ENCODE measurements at regions not wholly inside any gene's neighbourhood (a gene's known extent, or its start where the extent isn't known, plus 50 kb on each side); places are given as distances from the start of the nearest gene placed in this dataset.
"Not testable (repeated sequence)": the region's sequence is repeated elsewhere in the genome, so short reads cannot be mapped to it uniquely, and the experiment has no call there.

DNA sequence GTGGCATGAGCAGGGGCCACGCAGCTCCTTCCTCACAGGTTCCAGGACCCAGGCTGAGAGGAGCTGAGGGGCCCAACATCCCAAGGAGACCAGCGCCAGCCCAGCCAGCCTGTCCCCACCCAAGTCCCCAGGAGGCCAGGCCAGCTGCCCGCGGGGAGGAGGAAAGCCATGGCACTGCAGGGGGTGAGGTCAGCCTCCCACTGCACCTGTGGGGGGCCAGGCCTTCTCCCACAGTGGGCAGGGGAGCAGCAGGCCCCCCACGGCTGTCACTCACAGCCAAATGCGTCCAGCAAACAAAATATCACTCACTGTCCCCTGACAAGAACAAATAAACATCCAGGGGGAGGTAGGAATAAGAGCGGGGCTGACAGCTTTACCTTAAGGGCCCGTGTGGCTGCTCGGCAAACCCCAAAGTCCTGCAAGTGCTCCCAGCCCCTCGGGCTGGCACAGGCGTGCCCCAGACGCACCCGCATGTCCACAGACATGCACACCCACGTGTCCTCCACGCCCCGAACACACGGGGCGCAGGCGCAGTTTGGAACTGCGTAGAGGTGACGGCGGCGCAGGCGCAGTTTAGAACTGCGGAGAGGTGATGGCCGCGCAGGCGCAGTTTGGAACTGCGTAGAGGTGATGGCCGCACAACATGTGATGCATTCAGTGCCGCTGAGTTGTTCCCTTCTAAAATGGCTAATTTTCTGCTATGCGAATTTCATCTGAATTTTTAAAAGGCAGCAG is 291.1 kb downstream of the FOXL1 start:
- no peak for DNase-seq (ENCODE audit: low spot score)

DNA sequence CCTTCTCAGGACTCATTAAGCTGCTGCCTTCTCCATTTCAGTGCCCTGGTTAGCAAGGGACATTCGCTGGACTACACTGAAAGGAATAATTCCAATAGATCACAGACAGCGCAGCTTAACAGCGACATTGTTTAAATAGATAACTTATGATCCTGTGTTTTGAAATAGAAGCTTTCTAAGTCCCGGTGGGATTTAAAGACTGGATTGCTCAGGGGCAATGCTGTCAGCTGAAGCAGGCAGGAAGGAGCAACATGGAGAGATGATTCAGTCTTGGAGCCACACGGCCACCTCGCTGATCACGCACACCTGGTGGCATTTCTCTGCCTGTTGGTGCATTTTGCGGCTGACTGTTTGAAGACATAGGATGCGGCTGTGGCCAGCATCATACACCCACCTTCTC is 292.0 kb downstream of the FOXL1 start:
- no peak for DNase-seq (ENCODE audit: low spot score)

DNA sequence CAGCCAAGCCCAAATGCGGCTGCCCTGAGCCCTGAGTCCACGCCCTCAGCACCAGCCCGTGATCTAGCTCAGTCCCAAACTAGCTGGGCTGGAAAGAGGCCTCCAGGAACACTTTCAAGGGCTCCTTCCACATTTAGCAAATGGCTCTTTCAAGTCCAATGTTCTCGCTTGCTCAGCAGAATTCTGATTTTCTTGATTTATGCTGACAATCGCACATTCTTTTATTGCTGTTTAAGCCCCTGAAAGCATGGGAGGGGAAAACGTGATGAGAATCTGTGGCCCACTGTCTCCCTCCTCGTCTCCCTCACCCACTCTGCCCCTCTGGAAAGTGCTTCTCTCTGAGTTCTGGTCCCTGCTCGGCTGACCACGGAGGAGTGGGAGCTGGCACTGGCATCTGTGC is 293.8 kb downstream of the FOXL1 start:
- no peak for DNase-seq (ENCODE audit: low spot score)

GRCh38 chr16:86872833-86873232 is 294.5 kb downstream of the FOXL1 start:
- DNase-seq (ENCODE audit: low spot score) = no peak

DNA sequence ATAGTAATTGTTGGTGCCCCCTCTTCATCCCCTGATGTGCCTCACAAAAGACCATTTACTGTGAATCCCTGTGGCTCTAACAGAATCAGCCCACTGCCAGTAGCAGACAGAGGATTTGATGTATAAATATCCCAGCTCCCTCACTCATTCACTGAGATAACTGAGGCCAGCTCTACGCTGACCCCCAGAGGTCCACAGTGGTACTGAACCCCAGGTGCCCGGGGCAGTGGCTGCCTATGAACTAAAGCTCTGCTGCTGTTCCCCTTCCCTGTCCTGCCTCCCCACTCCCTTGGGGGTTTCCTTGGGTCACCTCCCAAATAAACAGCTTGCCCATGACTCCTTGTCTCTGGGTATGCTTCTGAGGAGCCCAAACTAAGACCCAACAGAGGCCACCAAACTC is 295.8 kb downstream of the FOXL1 start:
- DNase-seq (ENCODE audit: low spot score) = no peak

DNA sequence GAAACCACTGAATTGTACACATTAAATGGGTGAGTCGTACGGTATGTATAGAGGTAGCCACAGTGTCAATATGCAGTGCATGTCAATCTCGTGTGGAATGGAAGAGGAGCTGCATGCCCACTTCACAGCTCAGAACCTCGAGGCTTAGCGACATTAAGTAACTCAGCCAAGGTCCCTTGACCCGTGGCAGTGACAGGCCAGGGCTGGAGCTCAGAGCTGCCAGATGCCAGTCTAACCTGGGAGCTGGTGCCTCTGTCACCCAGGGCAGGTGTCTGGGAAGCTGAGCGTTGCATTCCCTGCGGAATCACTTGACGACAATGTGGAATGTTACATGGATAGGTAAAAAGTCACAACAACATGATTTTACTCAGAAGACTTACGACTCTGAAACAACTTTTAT is 298.1 kb downstream of the FOXL1 start:
- DNase-seq (ENCODE audit: low spot score) = no peak

DNA sequence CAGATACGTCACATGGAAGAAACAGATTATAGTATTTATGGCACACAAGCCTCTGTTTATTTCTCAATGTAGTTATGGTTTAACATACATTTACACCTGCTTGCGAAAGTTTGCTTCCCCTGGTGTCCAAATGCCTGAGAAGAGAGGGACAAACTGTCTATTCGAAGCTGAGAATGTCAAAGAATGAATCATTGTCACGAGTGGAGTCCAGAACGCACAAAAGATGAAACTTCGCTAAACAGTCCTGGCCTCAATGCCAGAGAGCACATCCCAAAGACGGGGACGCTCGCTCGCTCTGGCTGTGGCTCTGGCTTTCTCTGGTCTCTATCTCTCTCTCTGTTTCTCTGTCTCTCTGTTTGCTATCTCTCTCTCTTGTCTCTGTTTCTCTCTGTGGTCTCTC is 298.8 kb downstream of the FOXL1 start:
- no peak for DNase-seq (ENCODE audit: low spot score)

GRCh38 chr16:86877835-86878234 is 299.5 kb downstream of the FOXL1 start:
- DNase-seq (ENCODE audit: low spot score) = no peak

DNA sequence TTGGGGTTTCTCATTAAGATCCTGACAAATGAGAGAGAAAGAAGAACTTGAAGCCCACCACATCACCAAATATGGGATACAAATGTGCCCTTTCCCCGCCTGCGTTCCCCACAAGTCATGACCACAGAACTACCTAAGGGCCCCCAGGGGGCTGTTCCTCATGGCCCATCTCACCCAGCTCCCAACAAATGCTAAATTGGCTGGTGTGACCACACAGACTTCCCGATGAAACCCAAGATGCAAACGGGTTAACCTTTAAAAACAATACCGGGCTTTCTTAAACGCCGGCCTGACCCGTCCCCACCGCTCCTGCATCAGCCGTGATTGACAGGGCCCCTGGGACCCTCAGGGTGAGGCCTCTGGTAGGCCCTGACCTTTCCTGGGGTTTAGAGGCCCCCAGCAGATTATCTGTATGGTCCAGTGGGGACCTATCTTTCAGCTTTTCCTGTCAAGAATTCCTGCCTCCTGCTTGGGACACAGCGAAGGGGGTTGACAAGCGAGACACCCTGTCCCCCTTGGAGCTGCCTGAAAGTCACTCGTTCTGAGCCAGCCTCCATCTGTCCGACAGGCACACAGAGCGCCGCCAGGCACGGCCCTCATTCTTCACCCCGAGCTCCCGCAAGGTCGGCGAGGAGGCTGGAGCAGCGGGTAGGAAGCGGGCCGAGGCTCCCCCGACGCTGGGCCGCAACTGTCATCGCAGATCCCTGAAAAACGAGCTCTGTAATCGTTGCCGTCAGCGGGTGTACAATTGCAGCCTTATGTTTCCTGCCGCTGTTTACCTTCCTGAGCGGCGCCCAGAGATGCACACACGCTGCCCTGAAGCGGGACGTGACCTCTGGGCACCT is 300.1 kb downstream of the FOXL1 start:
- no peak for DNase-seq (ENCODE audit: low spot score)

- no peak for DNase-seq (ENCODE audit: low spot score)
Measured at GRCh38 chr16:86879268-86879667, 300.9 kb downstream of the FOXL1 start.

- DNase-seq (ENCODE audit: low spot score) = no peak
Measured at GRCh38 chr16:86880316-86881117, 302.2 kb downstream of the FOXL1 start.

DNA sequence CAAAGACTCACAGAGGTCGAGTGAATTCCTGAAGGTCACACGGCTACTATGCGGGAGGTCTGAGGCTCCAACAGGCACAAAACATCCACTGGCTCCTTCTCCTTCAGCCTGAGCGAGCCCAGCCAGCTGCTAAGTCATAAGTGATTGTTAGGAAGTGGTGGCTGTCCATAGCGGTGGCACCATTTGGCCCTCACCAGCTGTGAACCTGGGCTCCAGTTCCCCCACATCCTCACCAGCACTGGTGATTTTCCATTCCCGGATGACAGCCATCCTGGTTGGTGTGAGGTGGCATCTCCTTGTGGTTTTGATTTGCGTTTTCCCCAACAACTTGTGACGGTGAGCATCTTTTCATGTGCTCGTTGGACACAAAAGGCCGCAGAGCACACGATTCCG is 302.8 kb downstream of the FOXL1 start:
- DNase-seq (ENCODE audit: low spot score) = no peak

DNA sequence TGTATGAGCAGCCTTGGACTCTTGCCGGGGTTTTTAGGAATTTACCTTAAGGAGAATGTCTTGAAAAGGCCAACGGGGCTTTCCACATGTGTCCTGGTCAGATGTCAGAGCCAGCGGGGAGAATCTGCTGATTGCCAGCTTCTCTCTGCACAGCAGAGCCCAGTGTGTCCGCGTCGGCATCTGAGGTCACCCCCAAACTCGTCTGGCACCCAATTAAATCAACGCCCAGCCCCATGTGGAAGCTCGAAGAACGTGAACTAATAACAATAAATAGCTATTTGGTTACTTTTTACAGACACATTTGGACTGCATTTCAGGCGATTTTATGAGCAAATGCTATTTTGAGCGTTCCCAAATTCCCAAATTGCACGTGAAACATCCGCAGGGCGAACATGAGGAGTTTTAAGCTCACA is 303.5 kb downstream of the FOXL1 start:
- no peak for DNase-seq (ENCODE audit: low spot score)

DNA sequence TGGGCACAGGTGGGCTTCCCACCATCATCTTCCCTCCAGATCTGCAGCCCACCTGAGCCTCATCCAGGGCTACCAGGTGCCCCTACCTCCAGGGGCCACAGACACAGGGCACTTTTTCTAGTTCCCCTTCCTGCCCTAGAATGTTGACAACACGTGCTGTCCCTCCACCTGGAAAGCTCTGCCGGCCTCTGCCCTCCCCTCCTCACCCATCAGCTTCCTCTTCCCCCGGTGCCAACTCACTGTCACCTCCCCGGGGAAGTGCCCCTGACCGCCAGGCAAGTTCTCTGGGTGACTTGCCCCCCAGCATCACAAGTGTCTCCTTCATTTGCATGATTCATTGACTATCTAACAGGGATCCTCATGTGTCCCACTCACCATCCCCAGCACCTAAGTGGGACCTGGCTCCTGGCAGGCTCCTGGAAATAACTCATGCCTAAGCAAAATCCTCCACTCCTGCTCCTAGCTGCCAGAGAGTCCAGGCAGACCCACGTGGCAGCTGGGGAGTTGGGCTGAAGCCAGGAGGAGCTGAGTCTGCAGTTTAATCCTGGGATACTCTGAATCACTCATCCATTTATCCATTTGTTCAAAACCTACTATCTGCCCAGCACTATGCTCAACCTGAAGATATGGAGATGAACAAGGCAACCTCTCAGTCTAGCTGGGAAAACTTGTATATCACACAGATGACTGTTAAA is 304.4 kb downstream of the FOXL1 start:
- no peak for DNase-seq (ENCODE audit: low spot score)

GRCh38 chr16:86883583-86884389 is 305.4 kb downstream of the FOXL1 start:
- DNase-seq (ENCODE audit: low spot score) = no peak

- no peak for DNase-seq (ENCODE audit: low spot score)
Measured at GRCh38 chr16:86884390-86884650, 306.0 kb downstream of the FOXL1 start.

DNA sequence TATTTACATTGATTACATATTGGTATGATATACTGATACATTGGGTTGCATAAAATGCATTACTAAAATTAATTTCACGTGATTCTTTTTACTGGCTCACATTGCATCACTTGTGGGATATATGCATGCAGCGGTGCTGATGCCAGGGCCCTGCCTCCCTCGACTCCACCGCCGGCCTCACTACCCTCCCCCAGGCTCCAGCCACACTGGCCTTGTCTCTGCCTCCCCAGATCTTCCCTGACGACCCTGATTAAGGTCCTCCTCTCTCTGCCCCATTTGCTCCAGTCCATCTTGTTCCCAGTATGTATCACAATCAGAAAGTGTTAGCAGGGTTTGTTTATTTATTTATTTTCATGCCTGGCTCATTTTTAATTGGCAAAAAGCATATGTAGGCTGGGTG is 306.8 kb downstream of the FOXL1 start:
- DNase-seq (ENCODE audit: low spot score) = no peak

DNA sequence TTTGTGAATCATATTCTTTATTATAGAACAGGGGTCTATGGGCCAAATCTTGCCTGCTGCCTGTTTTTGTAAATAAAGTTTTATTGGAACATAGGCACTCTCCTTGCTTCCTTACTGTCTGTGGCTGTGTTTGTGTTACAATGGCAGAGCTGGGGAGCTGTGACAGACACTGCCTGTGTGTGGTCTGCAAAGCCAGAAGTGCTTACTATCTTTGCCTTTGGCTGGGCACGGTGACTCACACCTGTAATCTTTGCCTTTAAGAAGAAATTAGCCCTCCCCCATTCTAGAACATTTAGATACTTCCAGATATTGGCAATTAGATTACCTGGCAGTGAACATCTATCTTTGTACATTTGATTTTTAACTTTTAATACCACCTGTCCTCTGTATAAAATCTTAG is 308.3 kb downstream of the FOXL1 start:
- DNase-seq (ENCODE audit: low spot score) = no peak

GRCh38 chr16:86887416-86887815 is 309.1 kb downstream of the FOXL1 start:
- DNase-seq (ENCODE audit: low spot score) = no peak

- no peak for DNase-seq (ENCODE audit: low spot score)
Measured at GRCh38 chr16:86888231-86889053, 310.1 kb downstream of the FOXL1 start.

DNA sequence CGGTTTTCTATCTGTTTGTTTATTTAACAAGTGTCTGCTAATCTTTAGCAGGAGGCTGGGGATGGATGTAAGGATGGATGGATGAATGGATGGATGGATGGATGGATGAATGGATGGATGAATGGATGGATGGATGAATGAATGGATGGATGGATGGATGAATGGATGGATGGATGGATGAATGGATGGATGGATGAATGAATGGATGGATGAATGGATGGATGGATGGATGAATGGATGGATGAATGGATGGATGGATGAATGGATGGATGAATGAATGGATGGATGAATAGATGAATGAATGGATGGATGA is 310.7 kb downstream of the FOXL1 start:
- not testable (repeated sequence) for DNase-seq (ENCODE audit: low spot score)
